ENCODE measurements at regions not wholly inside any gene's neighbourhood (a gene's known extent, or its start where the extent isn't known, plus 50 kb on each side); places are given as distances from the start of the nearest gene placed in this dataset.
A peak's percentile ranks its signal among the peaks of the same experiment; 100 is the strongest.

- DNase-seq = no peak
Measured at GRCh38 chr12:126742241-126742641, 1524.7 kb upstream of the TMEM132C start.

- no peak for DNase-seq
Measured at GRCh38 chr12:126747530-126748149, 1519.3 kb upstream of the TMEM132C start.

- no peak for DNase-seq
Measured at GRCh38 chr12:126752021-126752420, 1514.9 kb upstream of the TMEM132C start.

- DNase-seq = no peak
Measured at GRCh38 chr12:126757326-126757725, 1509.6 kb upstream of the TMEM132C start.

- no peak for DNase-seq
Measured at GRCh38 chr12:126760092-126760491, 1506.9 kb upstream of the TMEM132C start.

- no peak for DNase-seq
Measured at GRCh38 chr12:126761420-126761819, 1505.5 kb upstream of the TMEM132C start.

- DNase-seq = no peak
Measured at GRCh38 chr12:126762150-126762549, 1504.8 kb upstream of the TMEM132C start.

- no peak for DNase-seq
Measured at GRCh38 chr12:126763359-126763758, 1503.6 kb upstream of the TMEM132C start.

GRCh38 chr12:126767334-126767733 is 1499.6 kb upstream of the TMEM132C start:
- no peak for DNase-seq

- DNase-seq = no peak
Measured at GRCh38 chr12:126768517-126768916, 1498.5 kb upstream of the TMEM132C start.

GRCh38 chr12:126770188-126770587 is 1496.8 kb upstream of the TMEM132C start:
- DNase-seq = no peak

GRCh38 chr12:126772171-126772864 is 1494.7 kb upstream of the TMEM132C start:
- no peak for DNase-seq

GRCh38 chr12:126773012-126773411 is 1494.0 kb upstream of the TMEM132C start:
- DNase-seq = no peak

GRCh38 chr12:126773491-126773890 is 1493.5 kb upstream of the TMEM132C start:
- DNase-seq = no peak

- DNase-seq = no peak
Measured at GRCh38 chr12:126776026-126776655, 1490.8 kb upstream of the TMEM132C start.

- DNase-seq = no peak
Measured at GRCh38 chr12:126780343-126780742, 1486.6 kb upstream of the TMEM132C start.

- no peak for DNase-seq
Measured at GRCh38 chr12:126781593-126781992, 1485.4 kb upstream of the TMEM132C start.

- DNase-seq = no peak
Measured at GRCh38 chr12:126782083-126782482, 1484.9 kb upstream of the TMEM132C start.

- peak; percentile 34 for DNase-seq
Measured at GRCh38 chr12:126784328-126784921, 1482.5 kb upstream of the TMEM132C start.

- DNase-seq = no peak
Measured at GRCh38 chr12:126789963-126790362, 1477.0 kb upstream of the TMEM132C start.

- no peak for DNase-seq
Measured at GRCh38 chr12:126791122-126791521, 1475.8 kb upstream of the TMEM132C start.

- no peak for DNase-seq
Measured at GRCh38 chr12:126792411-126792810, 1474.6 kb upstream of the TMEM132C start.

GRCh38 chr12:126797525-126797924 is 1469.4 kb upstream of the TMEM132C start:
- DNase-seq = no peak

GRCh38 chr12:126798449-126798848 is 1468.5 kb upstream of the TMEM132C start:
- no peak for DNase-seq

Measured in NCI-H1105 (cell line).